Neural cell (in vitro differentiated cells): ENCODE measurements at regions not wholly inside any gene's neighbourhood (a gene's known extent, or its start where the extent isn't known, plus 50 kb on each side); places are given as distances from the start of the nearest gene placed in this dataset.

Experiments used
- H2AFZ ChIP-seq: fragments of 200-600, 300-800 bp; sonication (generic), shearing (Covaris generic); 2 replicates; pipeline ENCODE4 v1.6.0; 2014; ENCODE audit warnings: low read depth, mild to moderate bottlenecking, antibody characterized with exemption, low read length, moderate library complexity
- H3F3A ChIP-seq: fragments of 200-600 bp; shearing (Covaris generic); 2 replicates; pipeline ENCODE4 v1.6.1; 2016; ENCODE audit warnings: mild to moderate bottlenecking, moderate library complexity, mixed read lengths, antibody characterized with exemption, low read length; ENCODE audit not compliant: insufficient read depth, poor library complexity, severe bottlenecking
- H3K27ac ChIP-seq: fragments of 200-600, 300-800 bp; sonication (generic), shearing (Covaris generic); 2 replicates; pipeline ENCODE4 v1.5.1; 2014; ENCODE audit warnings: mild to moderate bottlenecking, low read length, moderate library complexity
- H3K27me3 ChIP-seq: fragments of 300-800, 200-600 bp; sonication (generic), shearing (Covaris generic); 2 replicates; pipeline ENCODE4 v1.6.0; 2014; ENCODE audit warnings: mild to moderate bottlenecking, low read depth, low read length, moderate library complexity; ENCODE audit not compliant: insufficient read depth
- H3K36me3 ChIP-seq: fragments of 300-800, 200-600 bp; sonication (generic), shearing (Covaris generic); 2 replicates; pipeline ENCODE4 v1.5.1; 2014; ENCODE audit warnings: mild to moderate bottlenecking, antibody characterized with exemption, low read length, moderate library complexity; ENCODE audit not compliant: insufficient read depth
- H3K4me2 ChIP-seq: fragments of 300-800, 200-600 bp; sonication (generic), shearing (Covaris generic); 2 replicates; pipeline ENCODE4 v1.6.0; 2014; ENCODE audit warnings: mild to moderate bottlenecking, low read length
- H3K4me3 ChIP-seq: fragments of 300-800, 200-600 bp; sonication (generic), shearing (Covaris generic); 2 replicates; pipeline ENCODE4 v1.5.1; 2014; ENCODE audit warnings: mild to moderate bottlenecking, low read length, moderate library complexity
- H3K79me2 ChIP-seq: fragments of 200-600 bp; shearing (Covaris generic); replicated peaks from 2 replicates; pipeline ENCODE4 v1.6.0; 2014; ENCODE audit warnings: mild to moderate bottlenecking, low read length, moderate library complexity; ENCODE audit not compliant: insufficient read depth
- H3K9ac ChIP-seq: fragments of 300-800, 200-600 bp; sonication (generic), shearing (Covaris generic); 2 replicates; pipeline ENCODE4 v1.6.1; 2016; ENCODE audit warnings: mild to moderate bottlenecking, low read length, mixed read lengths
- H3K9me2 ChIP-seq: fragments of 200-600 bp; shearing (Covaris generic); 2 replicates; pipeline ENCODE4 v1.6.1; 2016; ENCODE audit warnings: mild to moderate bottlenecking, low read length, mixed read lengths; ENCODE audit not compliant: insufficient read depth
- H3K9me3 ChIP-seq: fragments of 200-600, 300-800 bp; sonication (generic), shearing (Covaris generic); 2 replicates; pipeline ENCODE4 v1.6.1; 2016; ENCODE audit warnings: mild to moderate bottlenecking, mixed run types, low read length, moderate library complexity, mixed read lengths
- H4K20me1 ChIP-seq: fragments of 200-600 bp; shearing (Covaris generic); 2 replicates; pipeline ENCODE4 v1.6.1; 2016; ENCODE audit warnings: mild to moderate bottlenecking, mixed run types; ENCODE audit not compliant: insufficient read depth
- EP300 ChIP-seq: fragments of 450-650 bp; conservative IDR thresholded peaks from 2 replicates; pipeline ENCODE4 v1.6.1; 2014; ENCODE audit warnings: antibody characterized with exemption, mild to moderate bottlenecking, moderate library complexity; ENCODE audit not compliant: poor library complexity, severe bottlenecking
- EZH2 ChIP-seq: fragments of 200-600, 300-800 bp; shearing (Covaris generic), sonication (generic); IDR thresholded peaks from 2 replicates; pipeline ENCODE4 v1.6.1; 2014; ENCODE audit warnings: antibody characterized with exemption, low read length, borderline replicate concordance, mild to moderate bottlenecking; ENCODE audit not compliant: insufficient read depth, poor library complexity, severe bottlenecking
- MXI1 ChIP-seq: fragments of 450-650 bp; conservative IDR thresholded peaks from 2 replicates; pipeline ENCODE4 v1.6.1; 2014; ENCODE audit warnings: antibody characterized with exemption, mild to moderate bottlenecking; ENCODE audit not compliant: poor library complexity, severe bottlenecking
- POLR2AphosphoS5 ChIP-seq: IDR thresholded peaks from 2 replicates; pipeline ENCODE4 v1.6.1; 2012
- RAD21 ChIP-seq: fragments of 450-650 bp; conservative IDR thresholded peaks from 2 replicates; pipeline ENCODE4 v1.6.1; 2014; ENCODE audit warnings: antibody characterized with exemption, mild to moderate bottlenecking, moderate library complexity
- REST ChIP-seq: IDR thresholded peaks from 2 replicates; pipeline ENCODE4 v1.6.1; 2012; ENCODE audit warnings: borderline replicate concordance
- SMC3 ChIP-seq: fragments of 450-650 bp; conservative IDR thresholded peaks from 2 replicates; pipeline ENCODE4 v1.6.1; 2014; ENCODE audit warnings: antibody characterized with exemption, mild to moderate bottlenecking, moderate library complexity; ENCODE audit not compliant: poor library complexity
- TAF1 ChIP-seq: IDR thresholded peaks from 2 replicates; pipeline ENCODE4 v1.6.1; 2012; ENCODE audit warnings: low read depth
- TF ChIP-seq, protein P1 (sequence below): fragments of 450-650 bp; IDR thresholded peaks from 2 replicates; pipeline ENCODE4 v1.5.1; 2014; ENCODE audit warnings: antibody characterized with exemption, mild to moderate bottlenecking, moderate library complexity; ENCODE audit not compliant: poor library complexity, severe bottlenecking

- no peak overlapping the region for H3K4me2 ChIP-seq
- no peak overlapping the region for H2AFZ ChIP-seq
- H3K27me3 ChIP-seq, result no peaks in the 10 kb centered on the region
- H3K9ac ChIP-seq, result no peak overlapping the region
- H4K20me1 ChIP-seq, result no peaks in the 10 kb centered on the region
- TF ChIP-seq EZH2 (no peak), TAF1 (no peak), SMC3 (no peak), MXI1 (no peak), POLR2AphosphoS5 (no peak), REST (no peak), EP300 (no peak), RAD21 (no peak)
- TF ChIP-seq, protein P1, sequence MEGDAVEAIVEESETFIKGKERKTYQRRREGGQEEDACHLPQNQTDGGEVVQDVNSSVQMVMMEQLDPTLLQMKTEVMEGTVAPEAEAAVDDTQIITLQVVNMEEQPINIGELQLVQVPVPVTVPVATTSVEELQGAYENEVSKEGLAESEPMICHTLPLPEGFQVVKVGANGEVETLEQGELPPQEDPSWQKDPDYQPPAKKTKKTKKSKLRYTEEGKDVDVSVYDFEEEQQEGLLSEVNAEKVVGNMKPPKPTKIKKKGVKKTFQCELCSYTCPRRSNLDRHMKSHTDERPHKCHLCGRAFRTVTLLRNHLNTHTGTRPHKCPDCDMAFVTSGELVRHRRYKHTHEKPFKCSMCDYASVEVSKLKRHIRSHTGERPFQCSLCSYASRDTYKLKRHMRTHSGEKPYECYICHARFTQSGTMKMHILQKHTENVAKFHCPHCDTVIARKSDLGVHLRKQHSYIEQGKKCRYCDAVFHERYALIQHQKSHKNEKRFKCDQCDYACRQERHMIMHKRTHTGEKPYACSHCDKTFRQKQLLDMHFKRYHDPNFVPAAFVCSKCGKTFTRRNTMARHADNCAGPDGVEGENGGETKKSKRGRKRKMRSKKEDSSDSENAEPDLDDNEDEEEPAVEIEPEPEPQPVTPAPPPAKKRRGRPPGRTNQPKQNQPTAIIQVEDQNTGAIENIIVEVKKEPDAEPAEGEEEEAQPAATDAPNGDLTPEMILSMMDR, result no peak
- H3K79me2 ChIP-seq, result no peaks in the 10 kb centered on the region
- H3K4me3 ChIP-seq, result no peak overlapping the region
- H3F3A ChIP-seq, result no peaks in the 10 kb centered on the region
- no peak overlapping the region for H3K27ac ChIP-seq
- H3K36me3 ChIP-seq, result no peaks in the 10 kb centered on the region
- H3K9me3 ChIP-seq, result no peaks in the 10 kb centered on the region
- H3K9me2 ChIP-seq, result no peaks in the 10 kb centered on the region
Measured at GRCh38 chrX:122813876-122814275, 370.2 kb upstream of the GRIA3 start.

GRCh38 chrX:122816288-122816687, 367.8 kb upstream of the GRIA3 start:
- no peak overlapping the region for H2AFZ ChIP-seq
- no peak for TF ChIP-seq MXI1
- no peak for TF ChIP-seq TAF1
- TF ChIP-seq, protein P1, result no peak
- TF ChIP-seq EP300, result no peak
- no peaks in the 10 kb centered on the region for H4K20me1 ChIP-seq
- H3K9ac ChIP-seq, result no peak overlapping the region
- no peak overlapping the region for H3K27ac ChIP-seq
- no peaks in the 10 kb centered on the region for H3K9me2 ChIP-seq
- H3K4me3 ChIP-seq, result no peak overlapping the region
- H3K27me3 ChIP-seq, result no peaks in the 10 kb centered on the region
- no peaks in the 10 kb centered on the region for H3K36me3 ChIP-seq
- H3K4me2 ChIP-seq, result no peak overlapping the region
- H3K79me2 ChIP-seq, result no peaks in the 10 kb centered on the region
- H3F3A ChIP-seq, result no peaks in the 10 kb centered on the region
- H3K9me3 ChIP-seq, result no peaks in the 10 kb centered on the region
